NCI-H146 treated with DMSO at 0.1 percent for 48 hours (cell line): ENCODE measurements at regions not wholly inside any gene's neighbourhood (a gene's known extent, or its start where the extent isn't known, plus 50 kb on each side); places are given as distances from the start of the nearest gene placed in this dataset.
"Not testable (repeated sequence)": the region's sequence is repeated elsewhere in the genome, so short reads cannot be mapped to it uniquely, and the experiment has no call there.

Experiments
- DNase-seq: peaks from one replicate; lab custom pipeline; 2025; ENCODE audit not compliant: unreplicated experiment; lab: John Stamatoyannopoulos, UW

- DNase-seq = no peak
Observed at GRCh38 chr3:84666468-84666867, 292.3 kb upstream of the CADM2 start.

- DNase-seq = no peak
Observed at GRCh38 chr3:84679211-84679610, 279.6 kb upstream of the CADM2 start.

GRCh38 chr3:84680700-84681099 lies 278.1 kb upstream of the CADM2 start:
- no peak for DNase-seq

- no peak for DNase-seq
Observed at GRCh38 chr3:84683493-84683892, 275.3 kb upstream of the CADM2 start.

GRCh38 chr3:84685467-84685866 lies 273.3 kb upstream of the CADM2 start:
- no peak for DNase-seq

- no peak for DNase-seq
Observed at GRCh38 chr3:84692261-84692660, 266.5 kb upstream of the CADM2 start.

GRCh38 chr3:84710288-84710687 lies 248.5 kb upstream of the CADM2 start:
- not testable (repeated sequence) for DNase-seq

- no peak for DNase-seq
Observed at GRCh38 chr3:84717894-84718293, 240.9 kb upstream of the CADM2 start.

GRCh38 chr3:84724877-84725276 lies 233.9 kb upstream of the CADM2 start:
- no peak for DNase-seq

- DNase-seq = no peak
Observed at GRCh38 chr3:84727616-84728015, 231.2 kb upstream of the CADM2 start.

- not testable (repeated sequence) for DNase-seq
Observed at GRCh38 chr3:84734731-84735130, 224.1 kb upstream of the CADM2 start.

GRCh38 chr3:84738086-84738485 lies 220.7 kb upstream of the CADM2 start:
- DNase-seq = no peak

- DNase-seq = no peak
Observed at GRCh38 chr3:84742915-84743425, 215.8 kb upstream of the CADM2 start.

GRCh38 chr3:84744130-84744529 lies 214.7 kb upstream of the CADM2 start:
- DNase-seq = no peak

- no peak for DNase-seq
Observed at GRCh38 chr3:84755860-84756259, 202.9 kb upstream of the CADM2 start.

- no peak for DNase-seq
Observed at GRCh38 chr3:84759361-84759760, 199.4 kb upstream of the CADM2 start.

GRCh38 chr3:84772841-84773240 lies 185.9 kb upstream of the CADM2 start:
- peak; percentile 10 for DNase-seq

GRCh38 chr3:84783281-84783680 lies 175.5 kb upstream of the CADM2 start:
- DNase-seq = no peak

- no peak for DNase-seq
Observed at GRCh38 chr3:84789961-84790360, 168.8 kb upstream of the CADM2 start.

GRCh38 chr3:84806958-84807357 lies 151.8 kb upstream of the CADM2 start:
- no peak for DNase-seq

- DNase-seq = no peak
Observed at GRCh38 chr3:84820126-84820525, 138.7 kb upstream of the CADM2 start.

GRCh38 chr3:84820906-84821305 lies 137.9 kb upstream of the CADM2 start:
- no peak for DNase-seq

- no peak for DNase-seq
Observed at GRCh38 chr3:84825817-84826216, 133.0 kb upstream of the CADM2 start.

- DNase-seq = no peak
Observed at GRCh38 chr3:84830476-84830875, 128.3 kb upstream of the CADM2 start.
